GM12891 (cell line): ENCODE measurements at regions not wholly inside any gene's neighbourhood (a gene's known extent, or its start where the extent isn't known, plus 50 kb on each side); places are given as distances from the start of the nearest gene placed in this dataset.

Experiments
- PAX5 ChIP-seq: IDR thresholded peaks from 2 replicates; pipeline ENCODE4 v1.6.1; 2011; ENCODE audit warnings: low read length, moderate library complexity, mild to moderate bottlenecking; ENCODE audit not compliant: insufficient read depth, severe bottlenecking
- POLR2A ChIP-seq: IDR thresholded peaks from 2 replicates; pipeline ENCODE4 v1.6.1; 2011; ENCODE audit warnings: low read depth, low read length, control low read depth
- POLR2AphosphoS5 ChIP-seq: IDR thresholded peaks from 2 replicates; pipeline ENCODE4 v1.6.1; 2011; ENCODE audit warnings: low read depth, low read length, control low read depth
- POU2F2 ChIP-seq: IDR thresholded peaks from 2 replicates; pipeline ENCODE4 v1.6.1; 2011; ENCODE audit warnings: low read depth, mild to moderate bottlenecking, control low read depth, low read length, moderate library complexity
- SPI1 ChIP-seq: IDR thresholded peaks from 2 replicates; pipeline ENCODE4 v1.6.1; 2011; ENCODE audit warnings: low read depth, low read length, control low read depth
- TAF1 ChIP-seq: IDR thresholded peaks from 2 replicates; pipeline ENCODE4 v1.6.1; 2011; ENCODE audit warnings: low read depth, low read length, control low read depth

DNA sequence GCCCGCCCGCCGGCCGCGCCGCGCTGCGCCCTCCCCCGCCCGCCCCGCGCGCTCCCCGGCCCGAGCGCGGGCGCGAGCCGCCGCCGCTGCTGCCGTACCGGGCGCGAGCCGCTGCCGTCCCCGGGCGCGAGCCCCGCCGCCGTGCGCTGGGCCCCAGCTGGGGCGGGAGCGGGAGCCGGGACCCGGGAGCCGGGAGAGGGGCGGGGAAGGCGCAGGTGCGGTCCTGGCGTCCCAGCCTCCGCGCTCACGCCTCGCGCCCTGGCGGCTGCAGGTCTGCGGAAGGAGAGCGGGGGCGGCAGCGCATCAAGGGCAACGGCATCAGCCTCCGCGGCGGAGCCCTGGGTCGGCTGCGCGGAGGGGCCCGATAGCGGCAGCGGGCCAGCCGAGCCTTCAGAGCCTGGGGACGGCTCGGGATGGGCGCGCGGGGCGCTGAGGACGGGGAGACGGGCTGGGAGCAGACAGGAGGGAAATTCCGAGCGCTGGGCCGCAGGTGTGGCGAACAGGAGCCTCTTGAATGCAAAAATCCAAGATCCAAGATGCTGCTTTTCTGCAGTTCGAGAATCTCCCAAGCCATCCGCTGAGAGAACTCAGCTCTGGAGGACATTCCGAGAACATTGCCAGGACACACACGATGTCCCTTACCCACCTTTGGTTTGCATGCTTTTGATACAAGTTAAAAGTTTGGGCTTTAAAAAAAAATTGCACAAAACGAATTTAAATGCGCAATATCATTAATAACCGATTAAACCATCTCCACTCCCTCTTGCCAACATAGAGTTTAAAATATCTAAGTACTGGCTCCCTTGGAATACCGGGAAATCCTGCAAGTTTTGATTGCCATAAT, 251.1 kb downstream of the TJP1 start:
- TF ChIP-seq TAF1 (no peak), POLR2AphosphoS5 (no peak), POLR2A (no peak), SPI1 (no peak), PAX5 (no peak), POU2F2 (no peak)
